ENCODE measurements at regions not wholly inside any gene's neighbourhood (a gene's known extent, or its start where the extent isn't known, plus 50 kb on each side); places are given as distances from the start of the nearest gene placed in this dataset.
"Not testable (repeated sequence)": the region's sequence is repeated elsewhere in the genome, so short reads cannot be mapped to it uniquely, and the experiment has no call there.

DNA sequence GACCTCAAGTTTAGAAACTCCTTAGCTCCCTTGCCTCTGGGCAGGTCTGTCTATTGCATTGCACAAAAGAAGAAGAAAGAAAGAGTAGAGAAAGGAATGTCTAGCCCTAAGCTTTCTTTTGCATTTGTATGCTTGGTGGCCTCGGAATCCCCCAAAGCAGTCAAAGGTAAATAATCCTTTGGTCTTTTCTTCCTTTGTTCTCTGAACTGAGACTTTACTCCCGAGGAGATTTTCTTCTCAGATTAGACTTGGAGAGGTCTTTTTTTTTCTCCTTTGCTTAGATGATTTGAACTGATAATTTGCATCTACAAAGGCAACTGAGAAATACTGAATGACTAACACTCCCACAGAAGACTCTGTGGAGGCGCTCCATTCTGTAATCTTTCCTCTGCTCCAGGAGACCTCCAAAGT is 93.2 kb downstream of the AKR1D1 start:
- ChIA-PET CTCF (no interaction called here), POLR2A (no interaction called here)
- H3K36me3 Mint-ChIP-seq (ENCODE audit: low read depth), result no peaks in the 10 kb centered on the region

DNA sequence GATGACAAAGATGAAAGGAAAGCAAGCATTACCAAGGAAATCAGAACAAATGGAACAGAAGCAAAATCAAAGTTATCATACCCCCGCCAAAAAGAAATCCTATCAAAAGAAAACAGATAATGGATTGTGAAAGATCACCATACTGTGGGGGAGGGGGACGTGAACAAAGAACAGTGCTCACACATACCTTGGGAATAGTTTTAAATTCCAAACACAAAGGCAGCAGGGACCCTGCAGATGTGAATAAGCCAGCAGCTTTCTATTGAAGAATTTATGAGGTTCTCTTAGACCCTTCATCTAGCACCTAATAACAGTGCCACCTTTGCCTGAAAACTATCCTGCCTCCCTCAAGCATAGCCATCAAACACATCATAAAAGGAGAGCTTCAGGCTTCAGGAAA is 94.0 kb downstream of the AKR1D1 start:
- H3K27me3 Mint-ChIP-seq, result peaks cover 41% of the 10 kb centered on the region
- H3K27ac Mint-ChIP-seq, result no peak overlapping the region
- POLR2A ChIA-PET, result no interaction called here
- H3K4me1 Mint-ChIP-seq, result peaks cover 9% of the 10 kb centered on the region
- H3K36me3 Mint-ChIP-seq (ENCODE audit: low read depth), result no peaks in the 10 kb centered on the region
- no peak overlapping the region for H3K4me3 Mint-ChIP-seq
- DNase-seq, result no peak
- CTCF ChIA-PET, result interaction anchor here (1.4 to 1.7 kb wide), 2 partner anchors 8 to 568 kb away, joined by 3 to 7 read pairs; no protein-coding TSS in a partner anchor
- peaks cover 2% of the 10 kb centered on the region for H3K9me3 Mint-ChIP-seq

More for the DNA sequence above, 93.2 kb downstream of the AKR1D1 start:
- Mint-ChIP-seq H3K27ac (no peak overlapping the region), H3K4me1 (peaks cover 9% of the 10 kb centered on the region), H3K9me3 (peaks cover 6% of the 10 kb centered on the region), H3K4me3 (no peak overlapping the region), H3K27me3 (peaks cover 39% of the 10 kb centered on the region)
- DNase-seq, result no peak

DNA sequence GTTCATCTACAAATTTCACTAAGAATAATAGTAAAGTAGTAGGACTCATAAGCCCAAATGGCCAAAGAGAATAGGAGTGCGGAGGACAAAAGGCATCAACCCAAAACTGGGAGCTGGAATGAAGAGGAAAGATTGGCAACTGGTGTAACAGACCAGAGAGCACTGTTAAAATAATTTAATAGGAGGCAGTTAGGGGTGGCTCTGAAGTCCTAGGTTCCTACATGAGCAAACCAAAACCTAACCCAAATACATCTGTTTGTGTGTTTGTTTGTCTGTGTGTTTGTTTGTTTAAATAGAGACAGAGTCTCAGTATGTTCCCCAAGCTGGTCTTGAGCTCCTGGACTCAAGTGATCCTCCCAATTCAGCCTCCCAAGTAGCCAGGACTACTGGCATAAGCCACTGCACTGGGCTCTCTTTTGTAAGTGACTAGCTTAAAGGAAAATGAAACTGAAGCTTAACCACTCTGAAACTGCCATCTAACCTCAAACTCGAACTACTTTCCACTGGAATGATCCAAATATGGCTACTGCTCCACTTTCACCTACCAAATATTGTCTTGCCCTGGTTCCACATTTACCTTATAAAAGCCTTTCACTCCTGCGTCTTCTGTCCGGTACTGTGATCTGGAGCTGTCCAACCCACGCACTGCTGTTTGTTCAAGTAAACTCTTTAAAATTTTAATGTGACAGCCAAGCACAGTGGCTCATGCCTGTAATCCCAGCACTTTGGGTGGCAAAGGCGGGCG is 94.9 kb downstream of the AKR1D1 start:
- no peak for DNase-seq
- ChIA-PET CTCF (interaction anchor here (0.6 to 1.7 kb wide), 3 partner anchors 9 to 568 kb away, joined by 3 to 7 read pairs (median 3); no protein-coding TSS in a partner anchor), POLR2A (no interaction called here)
- Mint-ChIP-seq H3K27me3 (peaks cover 41% of the 10 kb centered on the region), H3K36me3 (ENCODE audit: low read depth) (no peaks in the 10 kb centered on the region), H3K4me1 (peaks cover 9% of the 10 kb centered on the region), H3K4me3 (no peak overlapping the region), H3K27ac (no peak overlapping the region), H3K9me3 (peaks cover 2% of the 10 kb centered on the region)

DNA sequence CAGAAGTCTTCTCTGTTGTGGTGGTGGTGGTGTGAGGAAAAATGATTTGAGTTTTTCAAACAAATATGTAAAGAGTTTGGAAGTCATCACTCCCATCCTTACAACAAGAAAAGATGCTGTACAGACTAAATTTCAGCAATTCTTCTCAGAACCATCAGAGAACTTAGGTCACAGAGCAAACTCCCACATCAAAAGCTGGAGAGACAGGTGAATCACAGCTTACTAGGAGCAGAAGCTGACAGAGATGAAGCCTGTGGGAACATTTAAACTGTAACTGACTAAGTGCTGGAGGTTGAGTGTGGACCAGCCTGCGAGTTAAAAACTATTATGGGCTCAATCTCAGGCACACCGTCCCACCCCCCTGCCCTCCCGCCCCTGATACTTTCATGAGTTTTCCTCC is 97.3 kb downstream of the AKR1D1 start:
- H3K36me3 Mint-ChIP-seq (ENCODE audit: low read depth), result no peaks in the 10 kb centered on the region
- peaks cover 38% of the 10 kb centered on the region for H3K27me3 Mint-ChIP-seq
- no peak overlapping the region for H3K27ac Mint-ChIP-seq
- CTCF ChIA-PET, result interaction anchor here (0.9 kb wide), 1 partner anchor 565 kb away, joined by 4 read pairs; no protein-coding TSS in a partner anchor
- H3K9me3 Mint-ChIP-seq, result peaks cover 2% of the 10 kb centered on the region
- no peak overlapping the region for H3K4me3 Mint-ChIP-seq
- DNase-seq, result no peak
- H3K4me1 Mint-ChIP-seq, result peaks cover 9% of the 10 kb centered on the region
- POLR2A ChIA-PET, result no interaction called here

DNA sequence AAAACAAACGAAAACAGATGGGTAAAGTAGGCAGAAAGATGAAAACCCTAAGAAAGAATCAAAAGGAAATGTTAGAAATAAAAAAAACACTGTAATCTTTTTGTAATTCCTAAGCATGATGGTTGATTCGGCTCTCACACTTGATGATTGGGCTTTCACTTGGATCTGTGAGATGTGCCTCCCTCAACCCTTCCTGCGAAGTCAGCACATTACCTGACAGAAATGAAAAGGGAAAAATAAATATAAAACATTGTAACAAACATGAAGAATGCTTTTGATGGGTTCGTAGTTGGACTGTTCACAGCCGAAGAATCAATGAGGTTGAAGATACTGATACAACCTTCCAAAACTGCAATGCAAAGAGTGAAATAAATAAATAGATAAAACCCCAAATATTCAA is 99.8 kb downstream of the AKR1D1 start:
- DNase-seq, result no peak
- Mint-ChIP-seq H3K36me3 (ENCODE audit: low read depth) (no peaks in the 10 kb centered on the region), H3K27me3 (peaks cover 26% of the 10 kb centered on the region), H3K4me3 (no peak overlapping the region), H3K9me3 (peaks cover 2% of the 10 kb centered on the region), H3K27ac (no peak overlapping the region), H3K4me1 (peaks cover 4% of the 10 kb centered on the region)
- ChIA-PET POLR2A (no interaction called here), CTCF (no interaction called here)

DNA sequence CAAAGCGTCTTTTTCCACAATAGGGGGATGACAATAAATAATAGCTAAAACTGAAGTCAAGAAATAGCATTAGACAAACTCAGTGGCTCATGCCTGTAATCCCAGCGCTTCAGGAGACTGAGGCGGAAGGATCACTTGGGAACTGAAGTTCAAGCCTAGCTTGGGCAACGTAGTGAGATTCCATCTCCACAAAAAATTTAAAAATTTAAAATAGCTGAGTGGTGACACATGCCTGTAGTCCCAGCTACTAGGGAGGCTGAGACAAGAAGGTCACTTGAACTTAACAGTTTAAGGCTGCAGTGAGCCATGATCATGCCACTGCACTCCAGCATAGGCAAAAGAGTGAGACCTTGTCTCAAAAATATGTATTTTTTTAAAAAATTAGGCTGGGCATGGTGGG is 107.9 kb downstream of the AKR1D1 start:
- Mint-ChIP-seq H3K4me1 (no peaks in the 10 kb centered on the region), H3K4me3 (no peak overlapping the region), H3K36me3 (ENCODE audit: low read depth) (no peaks in the 10 kb centered on the region), H3K27me3 (peaks cover 8% of the 10 kb centered on the region), H3K27ac (no peak overlapping the region), H3K9me3 (peaks cover 5% of the 10 kb centered on the region)
- DNase-seq, result no peak
- POLR2A ChIA-PET, result no interaction called here
- CTCF ChIA-PET, result no interaction called here

DNA sequence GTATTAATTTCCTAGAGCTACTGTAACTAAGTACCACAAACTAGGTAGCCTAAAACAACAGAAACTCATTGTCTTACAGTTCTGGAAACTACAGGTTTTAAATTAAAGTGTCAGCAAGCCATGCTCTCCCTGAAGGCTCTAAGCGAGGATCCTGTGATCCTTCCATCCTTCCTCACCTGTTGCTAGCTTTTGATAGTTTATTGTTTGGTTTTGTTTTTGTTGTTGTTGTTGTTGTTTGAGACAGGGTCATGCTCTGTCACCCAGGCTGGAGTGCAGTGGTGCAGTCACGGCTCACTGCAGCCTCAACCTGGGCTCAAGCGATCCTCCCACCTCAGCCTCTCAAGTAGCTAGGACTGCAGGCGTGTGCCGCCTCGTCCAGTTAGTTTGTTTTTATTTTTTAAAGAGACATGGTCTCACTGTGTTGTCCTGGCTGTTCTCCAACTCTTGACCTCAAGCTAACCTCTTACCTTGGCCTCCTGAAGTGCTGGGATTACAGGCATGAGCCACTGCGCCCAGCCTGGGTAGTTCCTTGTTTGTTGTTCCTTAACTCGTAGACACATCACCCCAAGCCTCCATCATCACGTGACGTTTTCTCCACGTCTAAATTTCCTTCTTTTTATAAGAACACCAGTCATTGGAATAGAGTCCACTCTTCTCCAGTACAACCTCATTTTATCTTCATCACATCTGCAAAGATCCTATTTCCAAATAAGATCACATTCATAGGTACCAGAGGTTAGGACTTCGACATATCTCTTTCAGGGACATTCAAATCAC is 109.1 kb downstream of the AKR1D1 start:
- Mint-ChIP-seq H3K4me3 (no peak overlapping the region), H3K27ac (no peak overlapping the region), H3K9me3 (peaks cover 5% of the 10 kb centered on the region), H3K4me1 (no peaks in the 10 kb centered on the region), H3K27me3 (peaks cover 6% of the 10 kb centered on the region), H3K36me3 (ENCODE audit: low read depth) (no peaks in the 10 kb centered on the region)
- DNase-seq, result no peak
- ChIA-PET POLR2A (interaction anchor here (0.6 kb wide), 1 partner anchor 435 kb away, joined by 3 read pairs; no protein-coding TSS in a partner anchor), CTCF (no interaction called here)

DNA sequence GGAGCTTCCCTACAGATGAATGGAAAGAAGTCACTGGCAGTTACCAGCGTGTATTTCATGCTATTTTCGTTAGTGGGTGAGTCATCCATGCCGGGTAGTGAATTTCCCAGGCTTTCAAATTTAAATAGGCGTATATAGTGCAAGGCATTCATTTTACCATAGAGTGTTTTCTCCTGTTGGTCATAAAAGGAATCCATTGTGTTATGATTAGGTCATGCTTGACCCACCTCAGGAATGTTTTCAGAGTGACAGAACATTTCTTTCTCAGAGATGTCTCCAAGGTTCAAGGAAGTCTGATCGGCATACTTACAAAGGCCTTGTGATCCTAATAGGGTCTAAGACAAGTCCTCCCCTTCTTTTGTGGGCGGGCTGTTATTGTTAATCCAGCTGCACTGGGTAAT is 110.7 kb downstream of the AKR1D1 start:
- no peaks in the 10 kb centered on the region for H3K4me1 Mint-ChIP-seq
- POLR2A ChIA-PET, result no interaction called here
- DNase-seq, result no peak
- H3K27me3 Mint-ChIP-seq, result peaks cover 4% of the 10 kb centered on the region
- H3K27ac Mint-ChIP-seq, result no peak overlapping the region
- H3K9me3 Mint-ChIP-seq, result peaks cover 7% of the 10 kb centered on the region
- CTCF ChIA-PET, result no interaction called here
- H3K36me3 Mint-ChIP-seq (ENCODE audit: low read depth), result no peaks in the 10 kb centered on the region
- no peak overlapping the region for H3K4me3 Mint-ChIP-seq

DNA sequence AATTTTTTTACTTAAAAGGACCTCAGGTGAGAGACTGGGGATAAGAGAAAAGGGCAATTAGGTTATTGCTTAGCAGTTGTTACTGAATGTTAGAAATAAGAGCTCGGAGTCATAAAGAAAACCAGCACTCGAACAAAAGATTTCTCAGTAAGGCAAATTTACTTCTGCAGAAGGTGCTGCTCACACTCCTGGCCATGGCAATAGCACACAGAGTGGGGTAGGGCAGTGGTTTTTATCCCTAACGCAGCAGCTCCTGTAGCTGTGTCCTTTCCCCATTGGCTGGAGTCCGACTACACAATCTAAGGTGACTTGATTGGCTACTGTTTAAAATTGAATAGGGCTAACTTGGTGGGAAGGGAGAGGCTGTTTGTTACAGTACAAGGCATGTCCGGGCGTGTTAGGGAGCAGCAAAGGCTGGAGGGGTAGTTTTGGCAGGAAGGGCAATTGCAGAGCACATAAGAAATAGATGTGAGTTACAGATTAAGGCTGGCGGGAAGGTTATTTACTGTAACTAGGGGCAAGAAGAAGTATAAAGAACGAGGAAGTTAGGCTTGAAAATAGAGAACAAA is 112.1 kb downstream of the AKR1D1 start:
- H3K27me3 Mint-ChIP-seq, result peaks cover 4% of the 10 kb centered on the region
- H3K4me1 Mint-ChIP-seq, result no peaks in the 10 kb centered on the region
- H3K4me3 Mint-ChIP-seq, result no peak overlapping the region
- ChIA-PET POLR2A (no interaction called here), CTCF (no interaction called here)
- H3K36me3 Mint-ChIP-seq (ENCODE audit: low read depth), result no peaks in the 10 kb centered on the region
- peaks cover 7% of the 10 kb centered on the region for H3K9me3 Mint-ChIP-seq
- no peak for DNase-seq
- H3K27ac Mint-ChIP-seq, result no peak overlapping the region

DNA sequence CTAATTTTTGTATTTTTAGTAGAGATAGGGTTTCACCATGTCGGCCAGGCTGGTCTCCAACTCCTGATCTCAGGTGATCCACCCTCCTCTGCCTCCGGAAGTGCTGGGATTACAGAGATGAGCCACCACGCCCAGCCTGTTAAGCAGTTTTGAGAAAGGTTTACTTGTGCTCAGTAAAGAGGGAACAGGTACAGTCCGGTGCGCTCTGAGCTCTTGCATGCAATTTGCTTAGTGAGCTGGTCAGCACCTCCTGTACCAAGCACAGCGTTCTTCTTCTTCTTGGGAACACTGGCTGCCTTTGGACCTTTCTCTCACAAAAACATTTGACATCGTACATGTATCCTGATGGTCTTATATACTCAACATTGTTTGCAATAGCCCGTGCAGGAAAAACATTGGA is 118.3 kb downstream of the AKR1D1 start:
- peaks cover 2% of the 10 kb centered on the region for H3K27me3 Mint-ChIP-seq
- H3K4me3 Mint-ChIP-seq, result no peak overlapping the region
- CTCF ChIA-PET, result no interaction called here
- H3K27ac Mint-ChIP-seq, result no peak overlapping the region
- H3K9me3 Mint-ChIP-seq, result peaks cover 2% of the 10 kb centered on the region
- no peaks in the 10 kb centered on the region for H3K36me3 Mint-ChIP-seq (ENCODE audit: low read depth)
- H3K4me1 Mint-ChIP-seq, result no peaks in the 10 kb centered on the region
- POLR2A ChIA-PET, result no interaction called here
- no peak for DNase-seq

DNA sequence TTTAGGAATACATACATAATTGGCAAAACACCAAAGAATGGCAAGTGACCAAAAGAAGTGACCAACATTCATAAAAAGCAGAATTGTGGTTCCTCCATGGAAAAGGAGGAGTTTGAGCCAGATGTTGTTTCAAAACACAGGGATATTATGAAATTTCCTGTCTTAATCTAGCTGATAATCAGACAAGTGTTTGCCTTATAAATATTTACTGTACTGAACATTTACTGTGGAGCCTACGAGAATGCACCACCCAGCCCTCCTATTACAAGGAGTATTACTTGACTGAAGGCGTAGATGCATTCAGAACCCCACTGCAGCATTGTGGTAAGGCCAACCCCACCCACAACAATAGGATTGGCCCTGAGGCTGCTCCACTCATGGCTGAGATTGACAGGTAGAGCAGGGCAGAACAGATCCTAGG is 118.9 kb downstream of the AKR1D1 start:
- peaks cover 2% of the 10 kb centered on the region for H3K27me3 Mint-ChIP-seq
- peaks cover 2% of the 10 kb centered on the region for H3K9me3 Mint-ChIP-seq
- H3K36me3 Mint-ChIP-seq (ENCODE audit: low read depth), result no peaks in the 10 kb centered on the region
- POLR2A ChIA-PET, result no interaction called here
- no peak for DNase-seq
- CTCF ChIA-PET, result no interaction called here
- no peaks in the 10 kb centered on the region for H3K4me1 Mint-ChIP-seq
- no peak overlapping the region for H3K4me3 Mint-ChIP-seq
- no peak overlapping the region for H3K27ac Mint-ChIP-seq

DNA sequence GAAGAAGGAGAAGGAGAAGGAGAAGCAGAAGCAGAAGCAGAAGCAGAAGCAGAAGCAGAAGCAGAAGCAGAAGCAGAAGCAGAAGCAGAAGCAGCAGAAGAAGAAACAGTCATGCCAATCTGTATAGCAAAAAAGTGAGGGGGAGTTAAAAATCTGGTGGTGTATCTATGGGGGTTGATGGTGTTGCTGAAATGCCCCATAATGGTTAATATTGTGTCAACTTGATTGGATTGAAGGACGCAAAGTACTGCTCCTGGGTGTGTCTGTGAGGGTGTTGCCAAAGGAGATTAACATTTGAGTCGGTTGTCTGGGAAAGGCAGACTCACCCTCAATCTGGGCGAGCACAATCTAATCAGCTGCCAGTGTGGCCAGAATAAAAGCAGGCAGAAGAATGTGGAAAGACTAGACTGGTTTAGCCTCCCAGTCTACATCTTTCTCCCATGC is 120.3 kb downstream of the AKR1D1 start:
- H3K4me3 Mint-ChIP-seq; POLR2A ChIA-PET; H3K27me3 Mint-ChIP-seq; H3K9me3 Mint-ChIP-seq; CTCF ChIA-PET; H3K4me1 Mint-ChIP-seq; H3K36me3 Mint-ChIP-seq (ENCODE audit: low read depth); DNase-seq; H3K27ac Mint-ChIP-seq: not testable (repeated sequence)

DNA sequence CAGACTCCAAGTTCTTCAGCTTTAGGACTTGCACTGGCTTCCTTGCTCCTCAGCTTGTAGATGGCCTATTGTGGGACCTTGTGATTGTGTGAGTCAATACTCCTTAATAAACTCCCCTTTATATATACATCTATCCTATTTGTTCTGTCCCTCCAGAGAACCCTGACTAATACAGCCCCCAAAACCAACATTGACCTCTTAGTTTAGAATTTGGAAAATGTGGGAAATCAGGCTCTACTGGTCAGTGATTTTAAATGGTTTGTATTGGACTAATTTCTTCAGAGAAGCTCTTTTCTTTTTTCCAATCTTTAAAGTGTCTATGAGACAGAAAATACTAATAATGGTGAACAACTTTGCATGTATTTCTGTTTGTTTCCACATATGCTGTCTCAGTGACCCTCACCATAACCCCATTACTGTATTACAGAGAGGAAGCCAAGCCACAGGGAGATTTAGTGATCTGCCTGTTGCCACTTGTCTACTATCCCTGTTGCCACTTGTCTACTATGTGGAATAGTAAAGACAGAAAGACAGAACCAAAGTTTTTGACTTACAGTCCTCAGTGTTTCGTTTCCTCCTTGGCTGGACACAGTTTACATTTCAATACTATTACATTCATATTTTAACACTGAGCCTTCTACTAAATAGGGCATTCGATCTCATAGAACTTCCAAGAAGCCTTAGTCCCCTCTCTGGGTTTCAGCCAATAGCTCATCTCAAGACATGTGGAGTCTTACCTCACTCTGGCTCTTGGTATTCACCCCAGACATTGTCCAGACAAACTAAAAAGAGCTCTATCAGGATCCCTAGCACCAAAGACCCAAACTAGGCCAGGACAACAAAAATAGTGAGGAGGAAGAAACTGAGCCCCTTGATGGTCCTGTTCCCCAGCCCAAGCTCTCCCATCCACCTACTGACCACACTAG is 121.0 kb downstream of the AKR1D1 start:
- H3K4me1 Mint-ChIP-seq, result no peaks in the 10 kb centered on the region
- H3K9me3 Mint-ChIP-seq, result no peaks in the 10 kb centered on the region
- no peak overlapping the region for H3K4me3 Mint-ChIP-seq
- POLR2A ChIA-PET, result no interaction called here
- DNase-seq, result no peak
- CTCF ChIA-PET, result no interaction called here
- peaks cover 4% of the 10 kb centered on the region for H3K27me3 Mint-ChIP-seq
- H3K36me3 Mint-ChIP-seq (ENCODE audit: low read depth), result no peaks in the 10 kb centered on the region
- H3K27ac Mint-ChIP-seq, result no peak overlapping the region

Data from activated CD4-positive, alpha-beta memory T cell treated with anti-CD3 and anti-CD28 coated beads, Interleukin-2, amount 10 ng/mL, durations not matched to agents 7 days and 5 days (primary cell).